K562 (cell line): ENCODE measurements at regions not wholly inside any gene's neighbourhood (a gene's known extent, or its start where the extent isn't known, plus 50 kb on each side); places are given as distances from the start of the nearest gene placed in this dataset.

Source experiments
- ATAC-seq: fragments of 200-7000 bp; cut with Tn5 transposase; 3 replicates; pipeline ENCODE4 v1.9.1; 2020; ENCODE audit warnings: moderate library complexity
- BruUV-seq: library from RNA; stranded (reverse); fragments of 400-500 nt; replicated peaks from 2 replicates; lab custom pipeline; 2021; lab: Mats Ljungman, UMichigan
- CTCF ChIA-PET: fragments of 300-600 bp; formaldehyde crosslinking; extraction: SDS; loops from one replicate; lab custom pipeline; 2021; ENCODE audit warnings: low intra/inter-chr PET ratio; lab: Yijun Ruan, JAX
- POLR2A ChIA-PET: fragments of 300-600, 350-650 bp; sonication (Branson Sonifier 250); formaldehyde crosslinking; extraction: SDS; loops from one replicate; lab custom pipeline; 2021; ENCODE audit warnings: antibody characterized with exemption, inconsistent platforms; lab: Yijun Ruan, JAX
- DNase-seq, 4 experiments: peaks; one replicate each; pipeline versions ENCODE4 v3.0.0 to v3.0.0-alpha.2; 2011 to 2018; ENCODE audit warnings: low spot score in 3 of 4, mixed read lengths in 3 of 4; ENCODE audit errors: extremely low read depth in 1 of 4
- FAIRE-seq: peaks from 2 replicates; lab custom pipeline; 2011; peaks lifted over from hg19 to GRCh38; lab: Jason Lieb, UNC
- H2AFZ ChIP-seq: 2 replicates; pipeline ENCODE4 v1.6.0; 2011; ENCODE audit warnings: low read depth, low read length, control low read depth, inconsistent platforms
- H3K27ac ChIP-seq: fragments of 200-600 bp; 3 replicates; pipeline ENCODE4 v1.8.0; 2011; ENCODE audit warnings: low read depth, mild to moderate bottlenecking, control low read depth, inconsistent platforms, low read length, moderate library complexity, mixed read lengths; ENCODE audit errors: extremely low read depth
- H3K27me3 ChIP-seq, 2 experiments: fragments of 300-600 bp in 1 of 2; 2 replicates in 1 of 2; 3 replicates in 1 of 2; pipeline versions ENCODE4 v1.6.0 to v1.8.0; 2011; ENCODE audit warnings: inconsistent platforms in 2 of 2, low read length in 2 of 2, mild to moderate bottlenecking in 1 of 2, mixed read lengths in 1 of 2, moderate library complexity in 1 of 2; ENCODE audit not compliant: control insufficient read depth in 2 of 2, insufficient read depth in 2 of 2
- H3K36me3 ChIP-seq: fragments of 300-600 bp; 3 replicates; pipeline ENCODE4 v1.8.0; 2011; ENCODE audit warnings: mild to moderate bottlenecking, low read length, inconsistent platforms; ENCODE audit not compliant: control insufficient read depth, insufficient read depth
- H3K4me1 ChIP-seq, 2 experiments: fragments of 200-600 bp in 1 of 2; replicated peaks in 1 of 2; 2 replicates in 1 of 2; 3 replicates in 1 of 2; pipeline versions ENCODE4 v1.5.1 to v1.8.0; 2011; ENCODE audit warnings: inconsistent platforms in 2 of 2, low read length in 2 of 2, mild to moderate bottlenecking in 1 of 2, mixed read lengths in 1 of 2, moderate library complexity in 1 of 2; ENCODE audit not compliant: control insufficient read depth in 2 of 2, insufficient read depth in 2 of 2
- H3K4me2 ChIP-seq: 2 replicates; pipeline ENCODE4 v1.6.1; 2011; ENCODE audit warnings: low read length, control low read depth, inconsistent platforms, mixed read lengths; ENCODE audit not compliant: insufficient read depth
- H3K4me3 ChIP-seq: fragments of 200-600 bp; sonication (generic), shearing (Covaris generic); 2 replicates; pipeline ENCODE4 v1.5.1; 2016; ENCODE audit warnings: control low read depth, inconsistent platforms
- H3K79me2 ChIP-seq: fragments of 200-600 bp; 3 replicates; pipeline ENCODE4 v1.8.0; 2011; ENCODE audit warnings: low read length, inconsistent platforms; ENCODE audit not compliant: control insufficient read depth, insufficient read depth
- H3K9ac ChIP-seq, 2 experiments: 2 replicates each; pipeline versions ENCODE4 v1.6.0 to v1.6.1; 2011; ENCODE audit warnings: low read depth in 2 of 2, low read length in 2 of 2, control low read depth in 1 of 2, inconsistent platforms in 1 of 2, mild to moderate bottlenecking in 1 of 2, mixed read lengths in 1 of 2; ENCODE audit not compliant: insufficient read depth in 1 of 2
- H3K9me1 ChIP-seq: one replicate; pipeline ENCODE4 v1.6.0; 2011; ENCODE audit warnings: inconsistent platforms, mild to moderate bottlenecking, low read length, moderate library complexity; ENCODE audit not compliant: control insufficient read depth, insufficient read depth
- H3K9me3 ChIP-seq: replicated peaks from 2 replicates; pipeline ENCODE4 v1.5.1; 2011; ENCODE audit warnings: low read depth, low read length, inconsistent platforms; ENCODE audit not compliant: control insufficient read depth, insufficient read depth
- H4K20me1 ChIP-seq: replicated peaks from 2 replicates; pipeline ENCODE4 v1.6.1; 2011; ENCODE audit warnings: low read length, inconsistent platforms, mixed read lengths; ENCODE audit not compliant: control insufficient read depth, insufficient read depth
- BCLAF1 ChIP-seq, 2 experiments: fragments of 450-650 bp in 1 of 2; IDR thresholded peaks; 2 replicates each; pipeline ENCODE4 v1.6.1; 2011 to 2017; ENCODE audit warnings: low read depth in 2 of 2, antibody characterized with exemption in 1 of 2, borderline replicate concordance in 1 of 2, low read length in 1 of 2, mild to moderate bottlenecking in 1 of 2, mixed read lengths in 1 of 2; ENCODE audit not compliant: control insufficient read depth in 1 of 2
- E2F1 ChIP-seq: sonication (generic); formaldehyde crosslinking; IDR thresholded peaks from 2 replicates; pipeline ENCODE4 v1.8.1; 2023; ENCODE audit warnings: mild to moderate bottlenecking, missing genetic modification reagents, moderate library complexity
- FIP1L1 ChIP-seq: fragments of 200-400 bp; formaldehyde crosslinking; IDR thresholded peaks from 2 replicates; pipeline ENCODE4 v1.6.1; 2018; ENCODE audit warnings: mild to moderate bottlenecking, low read depth, low read length; ENCODE audit not compliant: poor library complexity, severe bottlenecking
- HMG20A ChIP-seq: fragments of 450-650 bp; formaldehyde crosslinking; conservative IDR thresholded peaks from 2 replicates; pipeline ENCODE4 v1.4.0; 2020; ENCODE audit warnings: mild to moderate bottlenecking, mixed read lengths
- ZNF407 ChIP-seq: fragments of 450-650 bp; IDR thresholded peaks from 2 replicates; pipeline ENCODE4 v1.6.1; 2016; ENCODE audit warnings: low read depth
- WGBS: fragments of 100-300 bp; shearing (Covaris generic); methylation state at CpG from one replicate; pipeline ENCODE4 v1.1.6; 2016; ENCODE audit warnings: low coverage, mixed read lengths; ENCODE audit not compliant: insufficient coverage; ENCODE audit errors: missing lambda C conversion rate; 5-methylcytosine and 5-hydroxymethylcytosine counted together
- in situ Hi-C: fragments of 300-500 bp; cut with MboI; formaldehyde crosslinking; loops from 4 replicates; pipeline ENCODE4 v1.15.0; 2018; ENCODE audit warnings: inconsistent platforms, mixed read lengths
- intact Hi-C: fragments of 100-400 bp; cut with micrococcal nuclease; formaldehyde crosslinking; loops from 2 replicates; pipeline ENCODE4 v1.14.2; 2022

- TF ChIP-seq E2F1 (CRISPR knock-in tag), result no peak
- TF ChIP-seq, all 486 proteins: peak for 0
These were observed 90.1 kb upstream of the DMRT1 start (continued) for GRCh38 chr9:751137-752051.

GRCh38 chr9:752201-752600 is 89.3 kb upstream of the DMRT1 start:
- POLR2A ChIA-PET, result no interaction called here
- CTCF ChIA-PET, result interaction anchor here (0.5 kb wide), 1 partner anchor 18 kb away, joined by 3 read pairs; no protein-coding TSS in a partner anchor
- no peak for TF ChIP-seq ZNF407
- no peak for TF ChIP-seq FIP1L1
- no peak for TF ChIP-seq BCLAF1 (IDR thresholded peaks at IDR 0.05; ENCODE audit: borderline replicate concordance in 1 of 2, control insufficient read depth in 1 of 2, low read depth in 2 of 2, low read length in 1 of 2)
- no peak for TF ChIP-seq HMG20A (CRISPR knock-in tag)

More at GRCh38 chr9:752201-752600, 89.3 kb upstream of the DMRT1 start:
- Histone ChIP-seq H3K4me3 (no peak overlapping the region), H3K27me3 (peaks cover 0 to 4% of the 10 kb centered on the region in 2 experiments; a peak in 1 of 5 replicates), H2AFZ (no peak overlapping the region), H3K9me3 (no peaks in the 10 kb centered on the region), H3K27ac (no peak overlapping the region), H4K20me1 (no peaks in the 10 kb centered on the region), H3K9me1 (no peaks in the 10 kb centered on the region), H3K4me2 (no peak overlapping the region), H3K9ac (no peak overlapping the region), H3K79me2 (no peaks in the 10 kb centered on the region), H3K36me3 (no peaks in the 10 kb centered on the region), H3K4me1 (no peaks in the 10 kb centered on the region)
- DNase-seq (no peak), ATAC-seq (no peak), FAIRE-seq (no peak)
- WGBS, result 0% methylated on average over 5 of the region's 5 CpGs
- in situ Hi-C loops (loop anchor here (25.0 kb wide), 1 partner anchor 140 kb away; no protein-coding TSS in a partner anchor), intact Hi-C loops (no loop called here)
- no TSS peak for BruUV-seq
